ENCODE measurements at regions not wholly inside any gene's neighbourhood (a gene's known extent, or its start where the extent isn't known, plus 50 kb on each side); places are given as distances from the start of the nearest gene placed in this dataset.

GRCh38 chr15:81485806-81486205, 111.8 kb upstream of the TMC3 start:
- TF ChIP-seq POLR2AphosphoS5 (IDR thresholded peaks at IDR 0.05; ENCODE audit: low read depth, low read length) (no peak), POLR2A (IDR thresholded peaks at IDR 0.05; ENCODE audit: low read depth, low read length) (no peak)
